HK-2 (cell line): ENCODE measurements at regions not wholly inside any gene's neighbourhood (a gene's known extent, or its start where the extent isn't known, plus 50 kb on each side); places are given as distances from the start of the nearest gene placed in this dataset.

ENCODE experiments used
- DNase-seq: peaks from one replicate; pipeline ENCODE4 v3.0.0-alpha.2; 2018; ENCODE audit not compliant: unreplicated experiment

DNA sequence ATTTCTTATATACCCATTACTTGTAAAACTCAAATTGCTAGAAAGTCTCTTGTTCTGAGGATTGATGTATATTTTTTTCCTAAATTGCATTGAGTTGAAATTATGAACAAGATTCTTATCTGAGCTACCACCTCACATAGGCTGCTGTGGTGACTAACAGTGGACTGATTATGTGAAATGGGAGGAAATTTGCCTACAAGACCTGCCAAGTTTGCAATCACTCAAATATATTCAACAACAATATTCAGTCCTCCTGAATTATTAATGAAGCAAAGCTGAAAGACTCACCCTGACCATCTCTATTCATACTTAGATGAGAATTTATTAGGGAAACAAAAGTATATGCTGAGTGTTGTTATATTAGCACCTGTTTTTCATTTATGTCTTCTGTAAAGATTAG is 412.6 kb upstream of the SEMA6D start:
- no peak for DNase-seq

DNA sequence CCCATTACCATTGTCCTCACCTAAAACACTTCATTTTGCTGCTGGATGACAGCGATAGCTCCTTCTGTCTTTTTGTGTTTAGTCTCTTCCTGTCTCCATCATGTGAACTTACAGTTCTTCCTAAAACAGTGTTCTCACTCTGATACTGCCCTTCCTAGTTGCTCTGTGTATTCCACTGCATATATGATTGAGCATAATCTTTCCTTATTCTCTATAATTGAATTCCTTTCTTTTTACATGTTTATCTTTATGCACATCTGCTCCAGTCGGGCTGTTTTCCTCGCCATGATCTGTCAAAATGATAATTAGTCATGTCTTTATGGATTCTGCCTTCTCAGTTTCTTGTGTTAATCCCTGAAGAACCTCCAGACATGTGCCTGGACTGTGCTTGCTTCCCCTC is 405.1 kb upstream of the SEMA6D start:
- DNase-seq = no peak

DNA sequence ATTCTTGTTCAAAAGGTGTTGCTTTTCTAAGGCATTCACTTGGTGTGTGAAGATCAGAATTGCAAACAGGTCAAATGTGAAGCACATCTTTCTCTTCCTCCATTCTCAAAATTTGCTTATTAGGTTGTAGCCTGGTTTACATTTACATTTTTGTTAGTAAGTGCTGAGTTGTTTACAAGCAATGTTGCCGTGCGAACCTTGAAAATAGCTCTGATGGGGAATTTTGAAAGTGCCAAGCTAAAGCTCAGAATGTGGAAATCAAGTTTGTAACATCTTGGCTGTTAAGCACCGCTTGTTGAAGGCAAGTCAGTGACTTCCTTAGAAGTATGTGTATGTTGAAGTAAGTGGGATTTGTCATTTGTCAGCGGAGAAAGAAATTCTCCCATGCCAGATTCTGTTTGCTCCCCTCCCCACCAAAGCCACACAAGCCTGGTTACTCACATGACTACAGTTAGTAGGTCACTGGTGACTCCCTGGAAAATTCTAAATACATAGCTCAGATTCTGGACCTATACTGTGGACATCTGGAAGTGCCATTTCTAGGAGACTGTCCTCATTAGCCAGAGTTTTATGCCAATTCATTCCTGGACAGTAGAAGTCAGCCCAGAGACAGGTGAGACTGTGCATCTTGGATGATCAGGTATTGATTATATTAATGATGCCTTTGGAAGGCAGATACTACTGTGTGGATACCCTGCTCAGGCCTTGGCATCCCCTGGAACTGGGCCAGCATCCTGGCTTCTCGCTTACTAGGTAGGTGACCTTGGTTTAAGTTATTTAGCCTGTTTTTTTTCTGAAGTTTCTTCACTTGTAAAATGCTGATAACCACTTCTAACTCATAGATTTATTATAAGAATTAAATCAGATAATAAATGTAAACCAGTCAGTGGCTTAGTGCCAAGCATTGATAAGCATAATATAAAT is 390.6 kb upstream of the SEMA6D start:
- DNase-seq = no peak

DNA sequence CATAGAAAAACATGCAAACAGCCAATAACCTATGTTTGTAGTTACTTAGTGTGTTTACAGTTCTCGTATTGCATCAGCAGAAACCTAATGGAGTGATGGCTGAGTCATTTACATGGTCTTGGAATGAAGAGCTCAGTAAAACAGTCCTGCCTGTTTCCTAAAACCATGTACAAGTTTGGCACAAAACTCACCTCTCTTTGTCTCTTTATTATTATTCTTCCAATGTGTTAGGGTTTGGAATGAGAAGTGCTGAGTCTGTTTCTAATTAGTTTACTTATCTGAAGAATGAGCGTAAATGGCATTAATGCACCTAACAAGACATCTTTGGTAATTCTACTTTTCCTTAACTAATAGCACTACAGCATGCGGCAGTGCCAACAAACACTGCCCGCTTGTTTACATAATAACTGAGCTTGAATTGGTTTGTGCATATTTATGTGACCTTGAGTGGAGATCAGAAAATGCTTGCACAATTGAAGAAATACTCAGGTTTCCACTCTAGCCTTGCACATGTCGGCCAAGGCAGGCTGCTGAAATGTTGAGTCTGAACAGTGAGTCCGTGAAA is 385.4 kb upstream of the SEMA6D start:
- no peak for DNase-seq

DNA sequence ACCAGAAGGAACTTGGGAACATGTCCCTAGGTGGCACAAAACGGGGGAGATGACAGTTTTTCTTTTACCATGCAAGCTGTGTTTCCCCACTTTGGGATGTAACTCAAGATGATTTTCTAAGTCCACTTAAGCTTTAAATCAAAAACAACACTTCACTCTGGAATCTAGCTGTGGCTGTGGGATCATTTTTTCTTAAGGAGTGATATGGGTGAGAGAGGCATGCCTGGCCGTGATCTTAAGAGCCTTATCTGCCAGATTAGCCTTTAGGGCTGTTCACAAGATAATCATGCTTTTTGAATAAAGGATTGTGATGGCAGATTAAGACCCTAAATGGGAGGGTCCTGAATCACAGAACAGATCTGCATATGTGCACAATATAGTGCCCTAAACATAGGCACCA is 384.8 kb upstream of the SEMA6D start:
- DNase-seq = no peak

DNA sequence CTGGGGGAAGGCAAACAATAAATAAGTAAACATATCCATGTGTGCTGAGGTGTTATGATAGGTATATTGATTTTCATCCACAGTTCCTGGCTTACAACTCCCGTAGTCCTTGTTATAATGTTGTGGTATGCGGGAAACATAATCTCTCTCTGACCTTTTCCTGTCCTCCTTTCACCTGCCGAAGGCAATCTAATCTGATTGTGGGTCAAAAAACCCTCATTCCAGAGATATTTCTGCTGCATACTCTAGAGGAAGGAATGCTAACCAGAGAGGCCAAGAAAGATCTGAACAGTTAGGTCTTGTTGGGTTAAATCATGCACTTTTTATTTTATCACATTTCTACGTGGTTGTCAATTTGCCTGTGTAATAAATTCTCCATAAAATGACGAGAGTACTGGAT is 383.6 kb upstream of the SEMA6D start:
- no peak for DNase-seq

DNA sequence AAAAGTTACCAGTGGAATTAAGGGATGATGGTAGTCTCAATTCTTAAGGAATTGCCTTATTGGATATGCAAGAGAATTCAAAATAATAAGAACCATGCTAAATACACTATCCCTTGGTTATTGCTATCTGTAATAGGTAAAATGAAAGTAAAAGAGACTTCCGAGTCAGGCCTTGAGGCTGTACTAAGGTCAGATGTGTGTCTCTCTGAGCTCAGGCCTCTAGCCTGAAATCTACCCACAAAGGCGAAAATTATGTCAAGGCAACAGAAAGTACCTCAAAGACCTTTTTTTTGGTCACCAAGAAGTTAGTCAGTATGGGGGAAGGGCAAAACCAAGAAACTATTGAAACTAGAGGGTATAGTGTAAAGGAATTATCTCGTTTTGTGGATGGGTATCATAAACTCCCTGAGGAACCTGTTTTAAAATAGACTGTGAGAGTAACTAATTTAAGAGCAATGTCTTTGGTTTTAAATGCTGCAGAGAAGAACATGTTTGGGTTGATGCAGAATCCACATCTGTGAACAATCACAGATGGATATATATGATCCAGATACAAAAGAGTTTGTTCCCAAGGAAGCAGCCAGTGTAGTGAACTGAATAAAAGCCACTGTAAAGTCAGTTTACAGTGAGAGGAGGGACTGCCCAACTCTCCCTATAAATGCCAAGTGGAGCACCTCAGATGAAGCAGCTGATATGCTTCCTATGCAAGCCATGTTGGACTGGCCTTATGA is 382.3 kb upstream of the SEMA6D start:
- DNase-seq = no peak

DNA sequence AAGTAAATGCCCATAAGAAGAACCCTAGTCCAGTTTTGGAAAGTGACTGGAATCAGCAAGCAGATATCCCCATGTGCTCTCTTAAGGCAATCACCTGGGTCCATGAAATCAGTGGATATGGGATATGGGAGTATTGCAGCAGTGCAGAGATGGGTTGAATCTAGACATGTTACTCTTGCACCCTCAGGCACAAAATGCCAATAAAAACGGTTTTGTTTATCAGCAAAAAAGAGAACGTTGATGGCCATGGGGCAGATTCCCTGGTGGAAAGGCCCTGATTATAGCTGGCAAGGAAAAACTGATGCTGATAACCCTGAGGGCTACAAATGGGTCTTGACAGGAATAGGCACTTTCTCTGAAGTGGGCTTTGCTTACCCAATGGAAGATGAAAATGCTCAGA is 380.2 kb upstream of the SEMA6D start:
- no peak for DNase-seq

DNA sequence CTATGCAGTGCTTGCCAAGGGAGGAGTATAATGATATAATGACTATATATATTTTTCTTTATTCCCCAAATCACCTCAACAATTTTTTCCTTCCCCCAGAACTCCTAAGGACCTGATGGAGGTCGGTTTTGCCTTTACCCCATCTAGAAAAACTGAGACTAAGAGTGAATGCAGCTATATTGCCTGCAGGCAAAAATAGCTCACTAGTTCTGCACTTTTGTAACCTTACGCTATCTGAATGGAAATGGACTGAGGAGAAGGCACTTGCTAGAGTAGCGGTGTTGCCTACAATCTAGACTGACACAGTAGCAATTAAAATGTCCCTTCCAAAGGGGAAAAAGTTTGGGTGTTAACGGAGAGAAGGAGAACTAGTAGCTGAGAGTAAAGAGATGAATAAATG is 379.5 kb upstream of the SEMA6D start:
- no peak for DNase-seq

DNA sequence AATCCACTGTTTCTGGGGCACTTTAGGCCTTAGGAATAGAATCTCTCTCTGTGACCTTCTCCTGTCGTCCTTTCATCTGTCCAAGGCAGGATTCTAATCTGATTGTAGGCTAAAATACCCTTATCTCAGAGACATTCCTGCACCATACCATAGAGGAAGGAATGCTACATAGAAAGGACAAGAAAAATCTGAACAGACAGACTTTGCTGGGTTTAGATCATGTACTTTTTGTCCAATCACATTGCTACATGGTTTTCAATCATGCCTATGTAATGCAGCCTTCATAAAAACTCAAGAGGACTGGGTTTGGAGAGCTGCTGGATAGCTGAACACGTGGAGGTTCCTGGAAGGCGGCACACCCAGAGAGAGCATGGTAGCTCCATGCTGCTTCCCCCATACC is 378.5 kb upstream of the SEMA6D start:
- DNase-seq = no peak

GRCh38 chr15:47339800-47340570 is 377.3 kb upstream of the SEMA6D start:
- DNase-seq = no peak

DNA sequence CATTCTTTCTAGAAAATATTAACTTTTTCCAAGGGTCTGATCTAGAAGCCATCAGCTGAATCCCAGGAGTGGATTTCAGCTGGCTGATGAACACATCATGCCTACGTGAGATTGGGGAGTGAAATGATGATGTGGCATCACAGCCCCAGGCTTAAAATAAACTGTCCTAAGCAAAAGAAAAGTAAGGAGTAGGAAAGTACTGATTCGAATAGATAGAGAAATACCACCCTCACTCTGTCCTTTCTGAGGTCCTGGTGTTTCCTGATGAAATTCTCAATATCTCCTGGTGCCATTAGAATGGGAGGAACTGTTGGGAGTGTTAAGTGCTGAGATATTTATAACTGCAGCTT is 376.8 kb upstream of the SEMA6D start:
- no peak for DNase-seq

DNA sequence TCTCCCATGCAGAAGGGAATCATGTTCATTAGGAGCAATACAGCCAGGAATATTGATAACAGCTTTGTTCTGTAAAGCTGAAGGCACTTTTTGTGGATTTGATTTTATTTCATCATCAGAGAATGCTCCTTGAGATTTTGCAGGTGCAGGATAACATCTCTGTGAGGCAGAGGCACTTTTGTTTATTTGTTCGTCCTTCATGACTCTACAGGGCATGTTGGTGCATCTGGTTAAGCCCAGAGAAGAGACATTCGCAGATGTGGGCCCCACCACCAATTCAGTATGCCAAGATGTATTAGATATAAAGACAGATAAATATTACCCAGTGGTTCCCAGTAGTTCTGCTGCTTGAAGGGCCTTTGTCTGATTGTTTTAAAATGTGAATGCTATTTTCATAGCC is 368.1 kb upstream of the SEMA6D start:
- no peak for DNase-seq

- DNase-seq = no peak
Observed at GRCh38 chr15:47351501-47351900, 365.8 kb upstream of the SEMA6D start.

- no peak for DNase-seq
Observed at GRCh38 chr15:47352217-47352616, 365.1 kb upstream of the SEMA6D start.

DNA sequence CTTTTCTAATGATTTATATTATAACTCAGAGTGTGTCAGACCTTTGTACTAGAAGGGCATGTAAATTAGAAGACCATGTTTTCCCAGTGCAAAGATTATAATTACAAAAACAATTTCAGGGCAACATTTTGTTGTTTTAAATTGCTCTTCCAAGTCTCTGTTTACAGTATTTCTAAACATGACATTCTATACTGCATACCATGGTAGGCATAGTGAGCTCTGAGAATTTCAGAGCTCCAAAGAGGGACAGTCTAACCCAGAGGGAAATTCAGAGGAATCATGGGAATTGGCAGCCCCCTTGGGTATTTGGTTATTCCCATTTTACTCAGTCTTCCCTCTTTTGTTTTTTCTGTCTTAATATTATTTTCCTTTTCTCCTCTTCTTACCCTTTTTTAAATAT is 361.5 kb upstream of the SEMA6D start:
- no peak for DNase-seq

GRCh38 chr15:47356297-47356696 is 361.0 kb upstream of the SEMA6D start:
- DNase-seq = no peak

- no peak for DNase-seq
Observed at GRCh38 chr15:47358876-47359275, 358.4 kb upstream of the SEMA6D start.

DNA sequence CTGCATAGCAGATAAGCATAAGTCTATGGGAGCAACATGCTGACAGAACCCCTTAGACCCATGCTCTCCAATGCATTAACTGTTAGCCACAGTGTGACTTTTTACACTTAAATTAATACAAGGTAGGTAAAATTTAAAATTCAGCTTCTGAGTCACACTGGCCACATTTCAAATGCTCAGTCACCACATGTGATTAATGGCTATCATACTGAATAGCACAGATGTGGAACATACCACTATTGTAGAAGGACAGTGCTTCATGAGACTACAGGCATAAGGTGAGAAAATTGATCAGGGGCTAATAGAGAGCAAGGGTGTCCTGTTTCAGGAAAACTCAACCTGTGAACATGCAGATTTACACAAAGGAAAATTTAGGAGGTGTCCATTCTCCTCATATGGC is 357.0 kb upstream of the SEMA6D start:
- no peak for DNase-seq

DNA sequence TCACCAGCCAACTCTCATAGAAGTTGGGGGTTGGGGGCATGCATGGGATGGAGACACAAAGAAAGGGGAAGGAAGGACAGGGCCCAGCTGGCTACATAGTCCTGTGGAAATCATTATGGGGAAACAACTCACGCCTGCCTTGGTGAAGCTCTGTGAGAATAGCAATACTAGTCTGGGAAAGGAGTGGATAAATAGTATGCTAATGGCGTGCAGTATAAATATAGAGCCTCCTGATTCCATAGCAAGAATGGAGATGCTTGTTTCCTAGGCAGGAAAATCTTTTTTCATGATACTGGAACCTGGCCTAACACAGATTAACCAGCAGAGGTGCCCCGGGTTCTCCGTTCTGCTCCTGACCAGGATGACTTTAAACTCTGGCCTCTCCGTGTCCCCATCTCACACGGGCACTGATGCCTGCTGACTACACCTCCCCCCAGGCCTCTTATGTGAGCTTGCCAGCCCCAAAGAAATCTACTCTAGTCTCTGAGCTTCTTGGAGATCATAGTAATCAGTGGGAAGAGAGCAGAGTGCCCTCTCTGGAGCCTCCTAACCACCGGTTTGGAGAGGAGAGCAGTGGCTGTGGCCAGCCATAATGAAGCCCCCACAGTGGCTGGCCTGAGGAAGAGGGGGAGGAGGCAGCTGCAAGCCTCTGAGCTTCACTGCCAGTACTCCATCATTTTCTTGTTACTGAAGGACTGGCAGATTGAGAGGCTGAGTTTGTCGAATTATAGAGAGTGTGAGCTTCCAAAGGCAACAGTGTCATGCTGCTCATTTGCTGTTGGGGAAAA is 355.0 kb upstream of the SEMA6D start:
- DNase-seq = no peak

- no peak for DNase-seq
Observed at GRCh38 chr15:47363653-47364052, 353.7 kb upstream of the SEMA6D start.
